ENCODE measurements at regions not wholly inside any gene's neighbourhood (a gene's known extent, or its start where the extent isn't known, plus 50 kb on each side); places are given as distances from the start of the nearest gene placed in this dataset.

- no peak for FAIRE-seq
- TF ChIP-seq POLR2A (IDR thresholded peaks at IDR 0.05; ENCODE audit: low read depth, low read length): no peak
These were observed 290.9 kb downstream of the CDC5L start for GRCh38 chr6:44678252-44678935.

GRCh38 chr6:44679438-44680201 is 292.1 kb downstream of the CDC5L start:
- no peak for TF ChIP-seq POLR2A (IDR thresholded peaks at IDR 0.05; ENCODE audit: low read depth, low read length)
- no peak for FAIRE-seq

More at GRCh38 chr6:44678252-44678935, 290.9 kb downstream of the CDC5L start:
- DNase-seq (ENCODE audit: insufficient read length, low spot score): no peak

GRCh38 chr6:44680202-44680720 is 292.8 kb downstream of the CDC5L start:
- no peak for DNase-seq (ENCODE audit: insufficient read length, low spot score)
- no peak for FAIRE-seq
- no peak for TF ChIP-seq POLR2A (IDR thresholded peaks at IDR 0.05; ENCODE audit: low read depth, low read length)

More at GRCh38 chr6:44679438-44680201, 292.1 kb downstream of the CDC5L start:
- DNase-seq (ENCODE audit: insufficient read length, low spot score): no peak

GRCh38 chr6:44681761-44682160 is 294.3 kb downstream of the CDC5L start:
- DNase-seq (ENCODE audit: insufficient read length, low spot score) (peak; percentile 23), FAIRE-seq (no peak)
- no peak for TF ChIP-seq POLR2A (IDR thresholded peaks at IDR 0.05; ENCODE audit: low read depth, low read length)

GRCh38 chr6:44682280-44682679 is 294.8 kb downstream of the CDC5L start:
- FAIRE-seq (no peak), DNase-seq (ENCODE audit: insufficient read length, low spot score) (no peak)
- TF ChIP-seq POLR2A (IDR thresholded peaks at IDR 0.05; ENCODE audit: low read depth, low read length): no peak

- no peak for TF ChIP-seq POLR2A (IDR thresholded peaks at IDR 0.05; ENCODE audit: low read depth, low read length)
- FAIRE-seq (no peak), DNase-seq (ENCODE audit: insufficient read length, low spot score) (no peak)
These were observed 295.7 kb downstream of the CDC5L start for GRCh38 chr6:44682987-44683779.

GRCh38 chr6:44685213-44685612 is 297.7 kb downstream of the CDC5L start:
- no peak for DNase-seq (ENCODE audit: insufficient read length, low spot score)
- FAIRE-seq: no peak
- no peak for TF ChIP-seq POLR2A (IDR thresholded peaks at IDR 0.05; ENCODE audit: low read depth, low read length)

GRCh38 chr6:44696099-44696498 is 308.6 kb downstream of the CDC5L start:
- DNase-seq (ENCODE audit: insufficient read length, low spot score) (no peak), FAIRE-seq (no peak)

GRCh38 chr6:44696686-44697085 is 309.2 kb downstream of the CDC5L start:
- TF ChIP-seq POLR2A (IDR thresholded peaks at IDR 0.05; ENCODE audit: low read depth, low read length): no peak
- no peak for DNase-seq (ENCODE audit: insufficient read length, low spot score)
- no peak for FAIRE-seq

More at GRCh38 chr6:44696099-44696498, 308.6 kb downstream of the CDC5L start:
- TF ChIP-seq POLR2A (IDR thresholded peaks at IDR 0.05; ENCODE audit: low read depth, low read length): no peak

GRCh38 chr6:44697327-44697726 is 309.8 kb downstream of the CDC5L start:
- no peak for FAIRE-seq
- TF ChIP-seq POLR2A (IDR thresholded peaks at IDR 0.05; ENCODE audit: low read depth, low read length): no peak
- no peak for DNase-seq (ENCODE audit: insufficient read length, low spot score)

- DNase-seq (ENCODE audit: insufficient read length, low spot score) (no peak), FAIRE-seq (no peak)
- TF ChIP-seq POLR2A (IDR thresholded peaks at IDR 0.05; ENCODE audit: low read depth, low read length): no peak
These were observed 311.1 kb downstream of the CDC5L start for GRCh38 chr6:44698602-44699001.

- DNase-seq (ENCODE audit: insufficient read length, low spot score): no peak
- TF ChIP-seq POLR2A (IDR thresholded peaks at IDR 0.05; ENCODE audit: low read depth, low read length): no peak
These were observed 311.6 kb downstream of the CDC5L start for GRCh38 chr6:44699082-44699481.

GRCh38 chr6:44699851-44700250 is 312.3 kb downstream of the CDC5L start:
- no peak for TF ChIP-seq POLR2A (IDR thresholded peaks at IDR 0.05; ENCODE audit: low read depth, low read length)
- FAIRE-seq: no peak
- no peak for DNase-seq (ENCODE audit: insufficient read length, low spot score)

More at GRCh38 chr6:44699082-44699481, 311.6 kb downstream of the CDC5L start:
- FAIRE-seq: no peak

GRCh38 chr6:44700422-44700821 is 312.9 kb downstream of the CDC5L start:
- DNase-seq (ENCODE audit: insufficient read length, low spot score): no peak
- no peak for FAIRE-seq
- TF ChIP-seq POLR2A (IDR thresholded peaks at IDR 0.05; ENCODE audit: low read depth, low read length): no peak
